CD14-positive monocyte (primary cell): ENCODE measurements at regions not wholly inside any gene's neighbourhood (a gene's known extent, or its start where the extent isn't known, plus 50 kb on each side); places are given as distances from the start of the nearest gene placed in this dataset.
A peak's percentile ranks its signal among the peaks of the same experiment; 100 is the strongest.

Source experiments
- DNase-seq, 3 donors: peaks; one replicate each; pipeline ENCODE4 v3.0.0-alpha.2; 2011 to 2022
- H2AFZ ChIP-seq: 2 replicates; pipeline ENCODE4 v1.6.0; 2012; ENCODE audit warnings: mild to moderate bottlenecking, low read depth, low read length, inconsistent platforms; ENCODE audit not compliant: insufficient read depth, poor library complexity, severe bottlenecking
- H3K27ac ChIP-seq, 2 donors: 1 replicate in 1 of 2; 2 replicates in 1 of 2; pipeline ENCODE4 v1.5.1; 2012 to 2013; ENCODE audit warnings: low read length in 2 of 2, control low read depth in 1 of 2, inconsistent platforms in 1 of 2, low read depth in 1 of 2, mild to moderate bottlenecking in 1 of 2
- H3K27me3 ChIP-seq, 2 donors: one replicate each; pipeline versions ENCODE4 v1.6.0 to v1.6.1; 2011 to 2013; ENCODE audit warnings: low read length in 2 of 2; ENCODE audit not compliant: control insufficient read depth in 2 of 2, insufficient read depth in 2 of 2
- H3K36me3 ChIP-seq, 2 donors: replicated peaks in 1 of 2; 1 replicate in 1 of 2; 2 replicates in 1 of 2; pipeline versions ENCODE4 v1.5.1 to v1.6.1; 2012 to 2013; ENCODE audit warnings: low read length in 2 of 2, control low read depth in 1 of 2, inconsistent platforms in 1 of 2, mild to moderate bottlenecking in 1 of 2; ENCODE audit not compliant: insufficient read depth in 2 of 2, control insufficient read depth in 1 of 2
- H3K4me1 ChIP-seq, 2 donors: 1 replicate in 1 of 2; 2 replicates in 1 of 2; pipeline versions ENCODE4 v1.5.1 to v1.6.1; 2012 to 2013; ENCODE audit warnings: low read length in 2 of 2, control low read depth in 1 of 2, inconsistent platforms in 1 of 2, mild to moderate bottlenecking in 1 of 2, moderate library complexity in 1 of 2; ENCODE audit not compliant: insufficient read depth in 2 of 2, control insufficient read depth in 1 of 2
- H3K4me2 ChIP-seq: replicated peaks from 2 replicates; pipeline ENCODE3; 2012; ENCODE audit warnings: low read length, moderate library complexity, mild to moderate bottlenecking; ENCODE audit not compliant: poor library complexity, severe bottlenecking; ENCODE audit errors: extremely low read depth
- H3K4me3 ChIP-seq, 3 experiments: fragments of 200-600 bp in 1 of 3; sonication (generic) in 1 of 3; replicated peaks in 1 of 3; 1 replicate in 2 of 3; 2 replicates in 1 of 3; pipeline ENCODE4 v1.5.1; 2011 to 2013; ENCODE audit warnings: low read length in 3 of 3, mild to moderate bottlenecking in 3 of 3, control low read depth in 2 of 3, low read depth in 2 of 3, inconsistent platforms in 1 of 3, moderate library complexity in 1 of 3
- H3K79me2 ChIP-seq: 2 replicates; pipeline ENCODE4 v1.6.0; 2012; ENCODE audit warnings: mild to moderate bottlenecking, control low read depth, inconsistent platforms, low read length, moderate library complexity; ENCODE audit not compliant: insufficient read depth
- H3K9ac ChIP-seq: 2 replicates; pipeline ENCODE4 v1.6.0; 2017; ENCODE audit warnings: low read length, mild to moderate bottlenecking; ENCODE audit not compliant: insufficient read depth, poor library complexity, severe bottlenecking
- H3K9me3 ChIP-seq, 2 donors: replicated peaks in 1 of 2; 1 replicate in 1 of 2; 2 replicates in 1 of 2; pipeline versions ENCODE4 v1.5.1 to v1.6.1; 2012 to 2013; ENCODE audit warnings: low read length in 2 of 2, control low read depth in 1 of 2; ENCODE audit not compliant: control insufficient read depth in 1 of 2, insufficient read depth in 1 of 2
- H4K20me1 ChIP-seq: 2 replicates; pipeline ENCODE4 v1.6.0; 2012; ENCODE audit warnings: mild to moderate bottlenecking, low read length, control low read depth, moderate library complexity; ENCODE audit not compliant: insufficient read depth
- H3K27ac Mint-ChIP-seq, 7 donors: one replicate each; pipeline ENCODE4 v1.8.0; 2020; ENCODE audit warnings: mild to moderate bottlenecking in 7 of 7, mixed read lengths in 7 of 7, moderate library complexity in 6 of 7, inconsistent platforms in 2 of 7
- H3K27me3 Mint-ChIP-seq, 3 donors: one replicate each; pipeline ENCODE4 v1.8.0; 2021 to 2022; ENCODE audit warnings: low read depth in 3 of 3, mild to moderate bottlenecking in 3 of 3, mixed read lengths in 3 of 3, moderate library complexity in 3 of 3, inconsistent platforms in 1 of 3
- H3K36me3 Mint-ChIP-seq, 2 donors: one replicate each; pipeline ENCODE4 v1.8.0; 2020; ENCODE audit warnings: mixed read lengths in 2 of 2, inconsistent platforms in 1 of 2, mild to moderate bottlenecking in 1 of 2
- H3K4me1 Mint-ChIP-seq: one replicate; pipeline ENCODE4 v1.8.0; 2020; ENCODE audit warnings: mild to moderate bottlenecking, mixed read lengths
- H3K4me3 Mint-ChIP-seq, 2 donors: one replicate each; pipeline ENCODE4 v1.8.0; 2020; ENCODE audit warnings: mild to moderate bottlenecking in 2 of 2, mixed read lengths in 2 of 2, moderate library complexity in 1 of 2
- H3K9me3 Mint-ChIP-seq, 7 donors: one replicate each; pipeline ENCODE4 v1.8.0; 2020 to 2022; ENCODE audit warnings: mixed read lengths in 7 of 7, mild to moderate bottlenecking in 6 of 7, moderate library complexity in 6 of 7, inconsistent platforms in 2 of 7
- CTCF ChIP-seq: fragments of 200-600 bp; IDR thresholded peaks from one replicate; pipeline ENCODE4 v1.8.0; 2022; ENCODE audit warnings: antibody characterized with exemption, mild to moderate bottlenecking
- WGBS: methylation state at CpG from one replicate; pipeline ENCODE4 v1.1.5; 2013; ENCODE audit warnings: missing lambda C conversion rate; ENCODE audit not compliant: insufficient coverage; 5-methylcytosine and 5-hydroxymethylcytosine counted together
- intact Hi-C, 2 donors: fragments of 100-400 bp; cut with micrococcal nuclease; formaldehyde crosslinking; loops; one replicate each; pipeline versions ENCODE4 v1.15.0 to v1.15.1; 2023

GRCh38 chr2:16013359-16013911 is 73.1 kb downstream of the MYCN start:
- Histone ChIP-seq H3K79me2 (no peaks in the 10 kb centered on the region), H3K4me3 (no peak overlapping the region), H3K36me3 (no peaks in the 10 kb centered on the region), H3K27ac (no peak overlapping the region), H3K9ac (no peak overlapping the region), H3K4me1 (no peaks in the 10 kb centered on the region), H3K9me3 (peaks cover 0 to 10% of the 10 kb centered on the region in 2 donors), H3K27me3 (peaks cover 14 to 47% of the 10 kb centered on the region in 2 donors), H3K4me2 (no peak overlapping the region), H4K20me1 (no peaks in the 10 kb centered on the region), H2AFZ (no peak overlapping the region)
- WGBS: 41% methylated on average over 20 of the region's 20 CpGs
- Mint-ChIP-seq H3K27ac (no peak overlapping the region), H3K4me1 (peaks cover 13% of the 10 kb centered on the region), H3K9me3 (peaks cover 0 to 13% (median 3%) of the 10 kb centered on the region in 7 donors), H3K27me3 (peaks cover 12 to 43% (median 29%) of the 10 kb centered on the region in 3 donors), H3K36me3 (no peaks in the 10 kb centered on the region), H3K4me3 (peak overlapping the region in 1 of 2 donors; percentile 71)
- intact Hi-C loops: no loop called here
- no peak for TF ChIP-seq CTCF
- no peak for DNase-seq

- Mint-ChIP-seq H3K4me3 (peak overlapping the region in 1 of 2 donors; percentile 64), H3K4me1 (peaks cover 13% of the 10 kb centered on the region), H3K36me3 (no peaks in the 10 kb centered on the region), H3K27ac (no peak overlapping the region), H3K27me3 (peaks cover 12 to 43% (median 29%) of the 10 kb centered on the region in 3 donors), H3K9me3 (peaks cover 0 to 10% (median 2%) of the 10 kb centered on the region in 7 donors)
- H3K79me2 ChIP-seq: no peaks in the 10 kb centered on the region
- no peak overlapping the region for H3K4me2 ChIP-seq
- H3K4me3 ChIP-seq: no peak overlapping the region
- 44% methylated on average over 17 of the region's 19 CpGs for WGBS
- no peaks in the 10 kb centered on the region for H3K4me1 ChIP-seq
- no peak for DNase-seq
- no peaks in the 10 kb centered on the region for H4K20me1 ChIP-seq
- intact Hi-C loops: no loop called here
- no peak overlapping the region for H3K9ac ChIP-seq
- H3K9me3 ChIP-seq: peaks cover 0 to 10% of the 10 kb centered on the region in 2 donors
- TF ChIP-seq CTCF: no peak
- H3K36me3 ChIP-seq: no peaks in the 10 kb centered on the region
- H3K27me3 ChIP-seq: peaks cover 14 to 47% of the 10 kb centered on the region in 2 donors
- no peak overlapping the region for H2AFZ ChIP-seq
- H3K27ac ChIP-seq: no peak overlapping the region
Measured at GRCh38 chr2:16012626-16013358, 72.4 kb downstream of the MYCN start.
